Psoas muscle (tissue), 7 donors: ENCODE measurements at regions not wholly inside any gene's neighbourhood (a gene's known extent, or its start where the extent isn't known, plus 50 kb on each side); places are given as distances from the start of the nearest gene placed in this dataset.

ENCODE experiments used
- ATAC-seq, 4 donors: fragments of 200-7000 bp; cut with Tn5 transposase; one replicate each; pipeline ENCODE4 v1.9.1; 2020; ENCODE audit warnings: moderate library complexity in 3 of 4, mild to moderate bottlenecking in 2 of 4
- DNase-seq, 2 donors: peaks; one replicate each; pipeline ENCODE4 v3.0.0-alpha.2; 2020
- H3K27ac ChIP-seq: fragments of 200-600 bp; one replicate; pipeline ENCODE4 v1.8.0; 2022
- H3K27me3 ChIP-seq, 3 donors: fragments of 200-600 bp in 1 of 3; one replicate each; pipeline versions ENCODE4 v1.6.1 to v1.8.0; 2013 to 2022; ENCODE audit warnings: low read length in 2 of 3, mild to moderate bottlenecking in 2 of 3, moderate library complexity in 1 of 3; ENCODE audit not compliant: insufficient read depth in 3 of 3
- H3K36me3 ChIP-seq, 2 donors: fragments of 200-600 bp in 1 of 2; one replicate each; pipeline versions ENCODE4 v1.6.1 to v1.8.0; 2013 to 2022; ENCODE audit warnings: low read depth in 1 of 2, mild to moderate bottlenecking in 1 of 2, moderate library complexity in 1 of 2; ENCODE audit not compliant: insufficient read depth in 1 of 2
- H3K4me1 ChIP-seq: fragments of 200-600 bp; one replicate; pipeline ENCODE4 v1.8.0; 2022
- H3K4me3 ChIP-seq: fragments of 200-600 bp; one replicate; pipeline ENCODE4 v1.8.0; 2022; ENCODE audit warnings: mild to moderate bottlenecking
- H3K9me3 ChIP-seq: fragments of 200-600 bp; one replicate; pipeline ENCODE4 v1.8.0; 2022
- WGBS, 3 donors: extraction: QIAGEN DNeasy Blood & Tissue Kit; methylation state at CpG; one replicate each; pipeline versions ENCODE4 v1.1.6 to v1.1.7; 2013; 5-methylcytosine and 5-hydroxymethylcytosine counted together
- intact Hi-C, 2 donors: fragments of 100-400 bp; cut with DNase I; formaldehyde crosslinking; loops; one replicate each; pipeline versions ENCODE4 v1.11.0 to v1.14.2; 2022
- TF ChIP-seq, protein P1 (sequence below): fragments of 200-600 bp; IDR thresholded peaks from one replicate; pipeline ENCODE4 v1.8.0; 2022; ENCODE audit warnings: antibody characterized with exemption
- donor health status: healthy with polysubstance abuse.
- donor health status: DM: no; HTN: no; CAD: no; lungs with moderate emphysema.
- donor health status: Bipolar disorder and iron deficiency.
- donor health status: healthy.
- donor health status: DM: yes; HTN: yes; CAD: no.
- donor health status: DM: no; HTN: no; CAD: no.
- donor health status: DM: yes; HTN: yes; CAD: no.

DNA sequence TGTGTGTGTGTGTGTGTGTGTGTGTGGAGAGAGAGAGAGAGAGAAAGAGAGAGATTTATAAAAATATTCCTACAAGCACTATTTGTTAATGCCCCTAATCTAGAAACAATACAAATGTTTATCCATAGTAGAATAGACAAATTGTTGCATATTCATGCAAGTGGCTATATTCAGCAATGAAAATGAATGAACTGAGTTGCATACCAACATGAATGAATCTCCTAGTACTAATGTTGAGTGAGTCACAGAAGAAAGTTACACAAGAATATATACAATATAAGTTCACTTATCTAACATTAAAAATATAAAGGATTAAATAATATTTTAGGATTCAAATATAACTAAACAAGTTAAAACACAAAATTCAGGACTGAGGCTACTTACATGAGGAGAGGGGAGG is 456.8 kb upstream of the AMOT start:
- no peaks in the 10 kb centered on the region for H3K9me3 ChIP-seq
- TF ChIP-seq, protein P1, sequence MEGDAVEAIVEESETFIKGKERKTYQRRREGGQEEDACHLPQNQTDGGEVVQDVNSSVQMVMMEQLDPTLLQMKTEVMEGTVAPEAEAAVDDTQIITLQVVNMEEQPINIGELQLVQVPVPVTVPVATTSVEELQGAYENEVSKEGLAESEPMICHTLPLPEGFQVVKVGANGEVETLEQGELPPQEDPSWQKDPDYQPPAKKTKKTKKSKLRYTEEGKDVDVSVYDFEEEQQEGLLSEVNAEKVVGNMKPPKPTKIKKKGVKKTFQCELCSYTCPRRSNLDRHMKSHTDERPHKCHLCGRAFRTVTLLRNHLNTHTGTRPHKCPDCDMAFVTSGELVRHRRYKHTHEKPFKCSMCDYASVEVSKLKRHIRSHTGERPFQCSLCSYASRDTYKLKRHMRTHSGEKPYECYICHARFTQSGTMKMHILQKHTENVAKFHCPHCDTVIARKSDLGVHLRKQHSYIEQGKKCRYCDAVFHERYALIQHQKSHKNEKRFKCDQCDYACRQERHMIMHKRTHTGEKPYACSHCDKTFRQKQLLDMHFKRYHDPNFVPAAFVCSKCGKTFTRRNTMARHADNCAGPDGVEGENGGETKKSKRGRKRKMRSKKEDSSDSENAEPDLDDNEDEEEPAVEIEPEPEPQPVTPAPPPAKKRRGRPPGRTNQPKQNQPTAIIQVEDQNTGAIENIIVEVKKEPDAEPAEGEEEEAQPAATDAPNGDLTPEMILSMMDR, result no peak
- H3K27ac ChIP-seq, result no peak overlapping the region
- DNase-seq, result no peak
- intact Hi-C loops, result no loop called here
- H3K27me3 ChIP-seq, result no peaks in the 10 kb centered on the region
- ATAC-seq, result no peak
- no peaks in the 10 kb centered on the region for H3K36me3 ChIP-seq
- H3K4me3 ChIP-seq, result no peak overlapping the region
- H3K4me1 ChIP-seq, result no peaks in the 10 kb centered on the region

DNA sequence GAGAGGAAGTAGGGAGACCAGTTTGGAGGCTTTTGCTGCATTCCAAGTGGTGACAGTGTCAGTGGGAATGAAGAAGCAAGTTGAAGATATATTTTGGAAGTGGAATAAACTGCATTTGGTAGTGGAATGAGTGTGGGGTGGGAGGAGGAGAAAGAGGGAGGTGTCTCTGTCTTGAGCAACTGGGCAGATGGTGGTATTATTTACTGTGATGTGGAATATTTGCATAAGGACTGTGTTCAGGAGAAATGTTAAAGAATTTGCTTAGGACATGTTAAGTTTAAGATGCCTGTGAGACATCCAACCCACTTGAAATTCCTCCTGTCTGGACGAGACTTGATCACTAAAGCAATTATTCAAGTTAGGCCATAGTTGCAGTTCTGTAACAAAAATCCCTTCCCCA is 448.9 kb upstream of the AMOT start:
- intact Hi-C loops, result no loop called here
- ATAC-seq, result no peak

DNA sequence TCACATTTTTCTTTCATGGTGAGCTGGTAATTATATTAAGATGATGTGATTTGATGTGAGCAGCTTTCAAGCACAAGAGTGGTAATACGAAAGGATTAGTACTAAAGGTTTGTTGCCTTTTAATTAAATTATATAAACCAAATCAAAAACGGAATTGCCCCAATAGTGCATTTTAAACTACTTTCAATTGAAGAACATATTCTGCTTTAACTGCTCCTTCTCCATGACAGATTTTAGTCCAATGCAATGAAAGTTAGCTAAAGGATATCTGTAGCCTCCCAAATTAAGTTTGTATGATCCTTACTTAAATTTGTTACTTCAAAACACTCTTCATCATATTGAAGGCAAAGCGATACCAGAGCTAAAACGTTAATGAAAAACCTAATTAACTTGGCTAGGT is 447.1 kb upstream of the AMOT start:
- Histone ChIP-seq H3K36me3 (no peaks in the 10 kb centered on the region), H3K9me3 (no peaks in the 10 kb centered on the region), H3K27me3 (no peaks in the 10 kb centered on the region), H3K4me1 (no peaks in the 10 kb centered on the region), H3K4me3 (no peak overlapping the region), H3K27ac (no peak overlapping the region)
- 77 to 92% (median 87%) methylated on average over 4 of the region's 4 CpGs for WGBS, 3 donors
- intact Hi-C loops, result no loop called here
- ATAC-seq, result no peak
- no peak for DNase-seq
- TF ChIP-seq, protein P1, result no peak

More for the DNA sequence above, 448.9 kb upstream of the AMOT start:
- no peak overlapping the region for H3K4me3 ChIP-seq
- H3K36me3 ChIP-seq, result no peaks in the 10 kb centered on the region
- DNase-seq, result no peak
- 39 to 44% (median 44%) methylated on average over 1 of the region's 1 CpG for WGBS, 3 donors
- H3K27me3 ChIP-seq, result no peaks in the 10 kb centered on the region
- TF ChIP-seq, protein P1, result no peak
- no peaks in the 10 kb centered on the region for H3K4me1 ChIP-seq
- H3K27ac ChIP-seq, result no peak overlapping the region
- no peaks in the 10 kb centered on the region for H3K9me3 ChIP-seq

DNA sequence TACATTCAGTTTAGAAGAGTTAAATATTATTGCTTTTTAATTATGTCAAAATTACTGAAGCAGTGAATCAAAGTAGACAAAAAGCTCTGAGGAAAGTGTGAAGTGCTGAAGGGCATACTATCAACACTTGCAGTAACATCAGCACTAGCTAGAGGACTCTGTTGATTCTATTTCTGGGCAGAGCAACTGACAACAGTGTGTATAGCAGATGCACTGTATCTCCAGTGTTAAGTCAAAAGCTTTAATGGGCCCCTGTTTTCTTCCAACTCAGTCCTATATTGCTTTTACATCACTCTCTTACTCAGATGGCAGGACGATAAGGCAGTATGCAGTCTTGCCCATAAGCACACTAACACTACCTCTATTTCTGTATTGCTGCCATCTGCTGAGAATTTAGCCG is 435.2 kb upstream of the AMOT start:
- peaks cover 0 to 4% (median 0%) of the 10 kb centered on the region in 3 donors for H3K27me3 ChIP-seq
- TF ChIP-seq, protein P1, result no peak
- ATAC-seq, result no peak
- intact Hi-C loops, result no loop called here
- no peak overlapping the region for H3K27ac ChIP-seq
- 83 to 89% (median 85%) methylated on average over 2 of the region's 2 CpGs for WGBS, 3 donors
- no peaks in the 10 kb centered on the region for H3K4me1 ChIP-seq
- H3K9me3 ChIP-seq, result no peaks in the 10 kb centered on the region
- no peak for DNase-seq
- no peak overlapping the region for H3K4me3 ChIP-seq
- no peaks in the 10 kb centered on the region for H3K36me3 ChIP-seq

DNA sequence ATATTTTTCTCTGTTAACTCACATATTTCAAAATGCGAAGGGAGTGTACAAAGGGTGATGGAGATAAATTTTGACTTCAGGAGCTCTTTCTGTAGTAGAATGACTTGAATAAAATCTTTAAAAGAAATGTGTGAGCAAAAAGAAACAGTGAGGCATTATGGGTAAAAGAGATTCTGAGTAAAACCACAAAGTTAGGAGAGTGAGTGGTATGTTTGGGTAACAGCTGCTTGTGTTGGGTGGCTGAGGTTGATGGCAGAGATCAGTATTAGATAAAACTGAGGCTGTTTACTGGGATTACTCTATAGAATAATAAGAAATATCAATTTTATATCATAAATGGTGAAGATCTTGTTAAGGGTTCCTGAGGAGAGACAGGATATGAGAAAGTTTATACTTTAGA is 434.2 kb upstream of the AMOT start:
- peaks cover 0 to 2% (median 0%) of the 10 kb centered on the region in 3 donors for H3K27me3 ChIP-seq
- H3K27ac ChIP-seq, result no peak overlapping the region
- no peaks in the 10 kb centered on the region for H3K9me3 ChIP-seq
- no peaks in the 10 kb centered on the region for H3K4me1 ChIP-seq
- 97 to 100% (median 98%) methylated on average over 1 of the region's 1 CpG for WGBS, 3 donors
- DNase-seq, result no peak
- H3K36me3 ChIP-seq, result no peaks in the 10 kb centered on the region
- no peak overlapping the region for H3K4me3 ChIP-seq
- TF ChIP-seq, protein P1, result no peak
- no peak for ATAC-seq
- intact Hi-C loops, result no loop called here
